ENCODE measurements at regions not wholly inside any gene's neighbourhood (a gene's known extent, or its start where the extent isn't known, plus 50 kb on each side); places are given as distances from the start of the nearest gene placed in this dataset.

DNA sequence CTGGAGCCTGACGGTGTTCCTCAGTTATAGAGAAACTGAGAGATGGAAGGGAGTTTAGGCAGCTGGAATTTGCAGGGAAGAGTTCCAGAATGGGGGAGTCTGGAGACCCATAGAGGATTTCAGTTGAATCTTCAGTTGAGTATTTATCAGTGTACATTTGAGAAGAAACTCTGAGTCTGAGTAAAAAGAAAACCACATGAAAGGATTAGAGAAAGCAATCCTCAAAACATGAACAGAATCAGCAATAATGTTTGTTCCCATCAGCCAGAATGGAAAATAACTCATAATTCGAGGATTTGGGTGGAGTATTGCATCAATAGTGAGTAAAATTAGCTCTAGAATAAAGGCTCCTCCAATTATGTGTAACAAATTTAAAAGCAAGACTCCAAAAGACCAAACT is 130.0 kb upstream of the AHR start:
- TF ChIP-seq, protein P1, sequence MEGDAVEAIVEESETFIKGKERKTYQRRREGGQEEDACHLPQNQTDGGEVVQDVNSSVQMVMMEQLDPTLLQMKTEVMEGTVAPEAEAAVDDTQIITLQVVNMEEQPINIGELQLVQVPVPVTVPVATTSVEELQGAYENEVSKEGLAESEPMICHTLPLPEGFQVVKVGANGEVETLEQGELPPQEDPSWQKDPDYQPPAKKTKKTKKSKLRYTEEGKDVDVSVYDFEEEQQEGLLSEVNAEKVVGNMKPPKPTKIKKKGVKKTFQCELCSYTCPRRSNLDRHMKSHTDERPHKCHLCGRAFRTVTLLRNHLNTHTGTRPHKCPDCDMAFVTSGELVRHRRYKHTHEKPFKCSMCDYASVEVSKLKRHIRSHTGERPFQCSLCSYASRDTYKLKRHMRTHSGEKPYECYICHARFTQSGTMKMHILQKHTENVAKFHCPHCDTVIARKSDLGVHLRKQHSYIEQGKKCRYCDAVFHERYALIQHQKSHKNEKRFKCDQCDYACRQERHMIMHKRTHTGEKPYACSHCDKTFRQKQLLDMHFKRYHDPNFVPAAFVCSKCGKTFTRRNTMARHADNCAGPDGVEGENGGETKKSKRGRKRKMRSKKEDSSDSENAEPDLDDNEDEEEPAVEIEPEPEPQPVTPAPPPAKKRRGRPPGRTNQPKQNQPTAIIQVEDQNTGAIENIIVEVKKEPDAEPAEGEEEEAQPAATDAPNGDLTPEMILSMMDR (IDR thresholded peaks at IDR 0.05): no peak
- TF ChIP-seq POLR2A (IDR thresholded peaks at IDR 0.05) (no peak), EP300 (IDR thresholded peaks at IDR 0.05) (no peak)

All from tibial nerve (tissue), 4 donors.